Subcutaneous abdominal adipose tissue (tissue), 5 donors: ENCODE measurements at regions not wholly inside any gene's neighbourhood (a gene's known extent, or its start where the extent isn't known, plus 50 kb on each side); places are given as distances from the start of the nearest gene placed in this dataset.

Experiments
- H3K27ac ChIP-seq: one replicate; pipeline ENCODE4 v1.7.0; 2013; ENCODE audit warnings: low read depth, mild to moderate bottlenecking, inconsistent platforms, low read length, moderate library complexity
- H3K27me3 ChIP-seq, 5 donors: one replicate each; pipeline ENCODE4 v1.7.0; 2013; ENCODE audit warnings: low read length in 5 of 5, inconsistent platforms in 1 of 5; ENCODE audit not compliant: control insufficient read depth in 5 of 5, insufficient read depth in 4 of 5
- H3K36me3 ChIP-seq, 5 donors: one replicate each; pipeline ENCODE4 v1.7.0; 2013; ENCODE audit warnings: low read length in 5 of 5; ENCODE audit not compliant: control insufficient read depth in 5 of 5, insufficient read depth in 5 of 5
- H3K4me1 ChIP-seq, 5 donors: one replicate each; pipeline ENCODE4 v1.7.0; 2013; ENCODE audit warnings: low read length in 5 of 5, mild to moderate bottlenecking in 3 of 5, moderate library complexity in 1 of 5; ENCODE audit not compliant: control insufficient read depth in 5 of 5, insufficient read depth in 5 of 5
- H3K4me3 ChIP-seq, 5 donors: one replicate each; pipeline ENCODE4 v1.7.0; 2013; ENCODE audit warnings: low read length in 5 of 5, low read depth in 1 of 5
- H3K9ac ChIP-seq, 5 donors: one replicate each; pipeline ENCODE4 v1.7.0; 2013; ENCODE audit warnings: low read length in 5 of 5, mild to moderate bottlenecking in 4 of 5, moderate library complexity in 3 of 5
- H3K9me3 ChIP-seq, 5 donors: one replicate each; pipeline ENCODE4 v1.7.0; 2013; ENCODE audit warnings: low read length in 5 of 5; ENCODE audit not compliant: control insufficient read depth in 5 of 5
- donor health status: healthy.
- donor health status: healthy.
- donor health status: healthy.
- donor health status: healthy.
- donor health status: healthy.

DNA sequence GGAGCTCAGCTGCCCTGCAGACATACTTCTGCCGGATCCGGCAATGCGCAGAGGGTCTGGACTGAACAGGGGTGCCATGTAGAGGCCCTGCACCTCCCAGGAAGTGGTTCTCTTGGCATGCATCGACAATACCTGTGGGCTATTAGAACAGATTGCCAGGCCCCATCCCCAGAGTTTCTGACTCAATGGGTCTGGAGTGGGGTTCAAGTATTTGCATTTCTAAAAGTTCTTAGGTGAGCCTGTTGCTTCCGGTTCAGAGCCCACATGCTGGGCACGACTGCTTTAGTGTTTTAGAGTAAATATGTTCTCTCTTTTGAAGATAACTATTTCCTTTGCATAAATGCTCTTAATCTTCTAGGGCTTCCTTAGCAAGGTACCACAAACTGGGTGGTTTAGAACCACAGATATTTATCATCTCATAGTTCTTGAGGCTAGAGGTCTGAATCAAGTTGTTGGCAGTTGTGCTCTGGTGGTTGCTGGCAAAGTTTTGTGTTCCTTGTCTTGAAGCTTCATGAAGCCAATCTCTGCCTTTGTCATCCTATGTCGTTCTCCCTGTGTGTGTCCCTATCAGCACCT is 435.5 kb downstream of the TCERG1L start:
- H3K4me1 ChIP-seq: no peaks in the 10 kb centered on the region
- no peaks in the 10 kb centered on the region for H3K36me3 ChIP-seq
- peaks cover 0 to 4% (median 2%) of the 10 kb centered on the region in 5 donors for H3K27me3 ChIP-seq
- no peak overlapping the region for H3K9ac ChIP-seq
- no peak overlapping the region for H3K4me3 ChIP-seq
- no peak overlapping the region for H3K27ac ChIP-seq
- H3K9me3 ChIP-seq: no peaks in the 10 kb centered on the region

GRCh38 chr10:130877126-130877525 is 434.4 kb downstream of the TCERG1L start:
- no peak overlapping the region for H3K9ac ChIP-seq
- H3K9me3 ChIP-seq: no peaks in the 10 kb centered on the region
- no peaks in the 10 kb centered on the region for H3K36me3 ChIP-seq
- no peak overlapping the region for H3K27ac ChIP-seq
- no peaks in the 10 kb centered on the region for H3K4me1 ChIP-seq
- H3K27me3 ChIP-seq: peaks cover 0 to 4% (median 2%) of the 10 kb centered on the region in 5 donors
- no peak overlapping the region for H3K4me3 ChIP-seq

- H3K27me3 ChIP-seq: peaks cover 0 to 5% (median 2%) of the 10 kb centered on the region in 5 donors
- H3K9ac ChIP-seq: no peak overlapping the region
- H3K36me3 ChIP-seq: no peaks in the 10 kb centered on the region
- H3K9me3 ChIP-seq: no peaks in the 10 kb centered on the region
- H3K27ac ChIP-seq: no peak overlapping the region
- H3K4me1 ChIP-seq: no peaks in the 10 kb centered on the region
- no peak overlapping the region for H3K4me3 ChIP-seq
Observed at GRCh38 chr10:130878131-130878530, 433.4 kb downstream of the TCERG1L start.

DNA sequence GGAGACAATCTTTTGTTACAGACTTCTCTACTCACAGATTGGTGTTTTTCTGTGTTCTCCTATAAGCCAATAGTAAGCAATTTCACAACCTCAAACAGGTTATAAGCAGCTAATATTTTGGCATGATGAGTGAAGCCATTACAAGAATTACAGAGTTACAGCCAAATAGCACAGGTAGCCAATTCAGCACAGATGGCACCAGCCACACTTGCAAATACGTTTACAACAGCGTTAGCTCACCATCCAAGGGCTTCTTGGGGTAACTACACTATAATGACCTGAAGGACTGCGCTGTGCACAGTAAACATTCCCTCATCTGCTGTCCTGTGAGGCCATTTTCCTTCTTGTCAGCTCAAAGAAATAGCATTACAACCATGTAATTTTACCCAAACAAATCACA is 428.6 kb downstream of the TCERG1L start:
- no peak overlapping the region for H3K9ac ChIP-seq
- H3K36me3 ChIP-seq: no peaks in the 10 kb centered on the region
- H3K9me3 ChIP-seq: no peaks in the 10 kb centered on the region
- H3K4me3 ChIP-seq: no peak overlapping the region
- H3K4me1 ChIP-seq: no peaks in the 10 kb centered on the region
- peaks cover 0 to 13% (median 7%) of the 10 kb centered on the region in 5 donors for H3K27me3 ChIP-seq
- no peak overlapping the region for H3K27ac ChIP-seq

- Histone ChIP-seq H3K9me3 (no peaks in the 10 kb centered on the region), H3K9ac (no peak overlapping the region), H3K36me3 (no peaks in the 10 kb centered on the region), H3K27ac (no peak overlapping the region), H3K27me3 (peaks cover 0 to 13% (median 7%) of the 10 kb centered on the region in 5 donors), H3K4me3 (no peak overlapping the region), H3K4me1 (no peaks in the 10 kb centered on the region)
Observed at GRCh38 chr10:130884456-130884855, 427.1 kb downstream of the TCERG1L start.

DNA sequence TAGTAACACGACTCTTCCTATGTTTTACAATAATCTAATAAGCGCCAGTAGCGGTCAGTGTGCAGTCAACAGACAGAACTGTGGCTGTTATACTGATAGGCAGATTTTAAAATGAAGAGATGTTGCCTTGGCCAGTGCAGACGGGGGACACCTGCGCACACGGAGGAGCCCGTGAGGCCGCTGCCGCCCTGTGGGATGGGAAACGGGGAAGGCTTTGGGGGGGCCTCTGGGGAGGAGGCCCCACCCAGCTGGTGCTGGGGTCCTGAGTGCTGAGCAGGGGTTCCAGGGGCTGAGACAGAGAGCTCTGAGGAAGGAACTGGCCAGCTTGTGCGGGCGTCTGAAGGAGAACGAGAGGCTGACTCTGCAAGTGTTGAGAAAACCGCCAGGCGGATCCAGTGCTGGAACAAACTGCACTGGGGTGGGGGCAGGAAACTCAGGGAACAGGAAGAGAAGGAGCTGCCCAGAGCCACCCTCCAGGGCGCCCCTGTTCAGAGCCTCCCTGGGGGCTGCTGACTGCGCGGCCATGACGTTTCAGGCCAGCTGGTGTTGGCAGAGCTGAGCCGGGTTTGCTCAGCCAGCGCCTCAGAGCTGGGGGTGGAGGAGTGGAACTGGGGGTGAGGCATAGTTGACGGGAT is 426.4 kb downstream of the TCERG1L start:
- no peak overlapping the region for H3K9ac ChIP-seq
- peaks cover 0 to 13% (median 7%) of the 10 kb centered on the region in 5 donors for H3K27me3 ChIP-seq
- no peaks in the 10 kb centered on the region for H3K36me3 ChIP-seq
- H3K9me3 ChIP-seq: no peaks in the 10 kb centered on the region
- no peak overlapping the region for H3K4me3 ChIP-seq
- H3K4me1 ChIP-seq: no peaks in the 10 kb centered on the region
- H3K27ac ChIP-seq: no peak overlapping the region

DNA sequence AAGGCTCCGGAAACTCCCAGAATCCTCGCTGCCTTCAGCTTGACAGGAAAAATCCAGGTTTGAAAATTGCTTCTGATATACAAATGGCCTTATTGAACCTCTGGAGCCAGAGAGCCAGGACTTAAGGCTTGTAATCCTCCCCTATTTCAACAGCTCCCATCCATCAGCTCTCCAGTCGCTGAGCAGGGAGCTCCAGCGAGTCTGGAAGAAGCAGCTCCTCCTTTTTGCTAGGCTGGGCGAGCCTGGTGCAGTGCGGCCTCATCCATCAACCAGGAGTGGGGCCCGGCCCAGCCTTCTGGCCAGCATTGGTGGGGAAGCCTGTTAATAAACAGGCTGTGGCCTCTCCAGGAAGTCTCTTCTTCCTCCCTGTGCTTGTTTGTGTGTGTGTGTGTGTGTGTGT is 424.4 kb downstream of the TCERG1L start:
- Histone ChIP-seq H3K4me3 (no peak overlapping the region), H3K27ac (no peak overlapping the region), H3K9ac (no peak overlapping the region), H3K27me3 (peaks cover 0 to 13% (median 7%) of the 10 kb centered on the region in 5 donors), H3K36me3 (no peaks in the 10 kb centered on the region), H3K9me3 (no peaks in the 10 kb centered on the region), H3K4me1 (no peaks in the 10 kb centered on the region)

DNA sequence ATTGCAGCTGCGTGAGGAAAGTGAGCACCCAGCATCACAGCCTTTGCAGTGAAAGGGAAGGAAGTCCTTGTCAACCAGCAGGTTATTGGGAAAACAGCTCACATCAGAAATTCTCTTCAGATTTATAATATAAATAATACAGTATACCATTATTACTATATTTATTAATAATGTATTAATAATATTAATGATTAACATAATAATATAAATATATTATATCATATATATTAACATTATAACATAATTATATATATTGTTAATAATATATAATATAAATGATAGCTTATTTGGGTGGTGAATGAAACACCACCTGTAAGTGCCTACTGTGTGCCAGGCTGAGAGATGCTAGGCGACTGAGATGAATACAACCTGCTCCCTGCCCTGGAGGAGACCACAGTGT is 423.0 kb downstream of the TCERG1L start:
- Histone ChIP-seq H3K9me3 (no peaks in the 10 kb centered on the region), H3K9ac (no peak overlapping the region), H3K27me3 (peaks cover 0 to 12% (median 9%) of the 10 kb centered on the region in 5 donors), H3K4me1 (no peaks in the 10 kb centered on the region), H3K4me3 (no peak overlapping the region), H3K27ac (no peak overlapping the region), H3K36me3 (no peaks in the 10 kb centered on the region)

- H3K4me1 ChIP-seq: no peaks in the 10 kb centered on the region
Observed at GRCh38 chr10:130889240-130889639, 422.3 kb downstream of the TCERG1L start.

GRCh38 chr10:130889780-130890179 is 421.7 kb downstream of the TCERG1L start:
- Histone ChIP-seq H3K4me1 (no peaks in the 10 kb centered on the region), H3K4me3 (no peak overlapping the region), H3K27me3 (peaks cover 0 to 9% (median 5%) of the 10 kb centered on the region in 5 donors), H3K9me3 (no peaks in the 10 kb centered on the region), H3K27ac (no peak overlapping the region), H3K36me3 (no peaks in the 10 kb centered on the region), H3K9ac (no peak overlapping the region)

More at GRCh38 chr10:130889240-130889639, 422.3 kb downstream of the TCERG1L start:
- Histone ChIP-seq H3K27ac (no peak overlapping the region), H3K4me3 (no peak overlapping the region), H3K27me3 (peaks cover 0 to 12% (median 9%) of the 10 kb centered on the region in 5 donors), H3K36me3 (no peaks in the 10 kb centered on the region), H3K9me3 (no peaks in the 10 kb centered on the region), H3K9ac (no peak overlapping the region)
